Heart right ventricle (tissue), 16 donors: ENCODE measurements at regions not wholly inside any gene's neighbourhood (a gene's known extent, or its start where the extent isn't known, plus 50 kb on each side); places are given as distances from the start of the nearest gene placed in this dataset.

ENCODE experiments used
- ATAC-seq, 8 donors: fragments of 200-7000 bp; cut with Tn5 transposase; one replicate each; pipeline ENCODE4 v1.9.1; 2020; ENCODE audit warnings: mild to moderate bottlenecking in 8 of 8, moderate library complexity in 8 of 8, moderate number of reproducible peaks in 1 of 8
- DNase-seq, 2 donors: peaks; one replicate each; pipeline ENCODE4 v3.0.0-alpha.2; 2020
- H3K27ac ChIP-seq, 10 donors: fragments of 200-600 bp; sonication (generic) in 2 of 10; one replicate each; pipeline versions ENCODE4 v1.5.0 to v1.8.0; 2020 to 2022; ENCODE audit warnings: mild to moderate bottlenecking in 3 of 10
- H3K27me3 ChIP-seq, 7 donors: fragments of 200-600 bp; one replicate each; pipeline ENCODE4 v1.8.0; 2021 to 2022; ENCODE audit warnings: mild to moderate bottlenecking in 2 of 7
- H3K36me3 ChIP-seq, 9 donors: fragments of 200-600 bp; sonication (generic) in 1 of 9; one replicate each; pipeline versions ENCODE4 v1.5.0 to v1.8.0; 2020 to 2022; ENCODE audit warnings: mild to moderate bottlenecking in 2 of 9
- H3K4me1 ChIP-seq, 9 donors: fragments of 200-600 bp; sonication (generic) in 1 of 9; one replicate each; pipeline versions ENCODE4 v1.5.0 to v1.8.0; 2020 to 2022; ENCODE audit warnings: mild to moderate bottlenecking in 4 of 9
- H3K4me3 ChIP-seq, 10 donors: fragments of 200-600 bp; sonication (generic) in 2 of 10; one replicate each; pipeline versions ENCODE4 v1.5.0 to v1.8.0; 2020 to 2022; ENCODE audit warnings: mild to moderate bottlenecking in 7 of 10, moderate library complexity in 2 of 10
- H3K9me3 ChIP-seq, 11 donors: fragments of 200-600 bp in 10 of 11; sonication (generic) in 2 of 11; one replicate each; pipeline versions ENCODE4 v1.5.0 to v1.8.0; 2013 to 2022; ENCODE audit warnings: mild to moderate bottlenecking in 2 of 11, control low read depth in 1 of 11, moderate library complexity in 1 of 11
- CTCF ChIP-seq, 9 donors: fragments of 200-600 bp; sonication (generic) in 2 of 9; IDR thresholded peaks; one replicate each; pipeline versions ENCODE4 v1.5.0 to v1.8.0; 2021 to 2022; ENCODE audit warnings: antibody characterized with exemption in 9 of 9, mild to moderate bottlenecking in 5 of 9, moderate library complexity in 1 of 9
- WGBS, 2 donors: extraction: QIAGEN DNeasy Blood & Tissue Kit; methylation state at CpG; one replicate each; pipeline ENCODE4 v1.1.7; 2013; ENCODE audit warnings: inconsistent platforms in 1 of 2; 5-methylcytosine and 5-hydroxymethylcytosine counted together
- intact Hi-C, 10 donors: fragments of 100-400 bp; cut with DNase I; formaldehyde crosslinking; loops; one replicate each; pipeline versions ENCODE4 v1.11.1 to v1.14.2; 2022
- donor health status: Arrhythmogenic right ventricular cardiomyopathy.
- donor health status: ischemic (EF 13 %, LVEDD 7.1; RV severe dilation, severe dysfunction).
- donor health status: healthy with polysubstance abuse.
- donor health status: DM: no; HTN: yes; CAD: no.
- donor health status: DM: no; HTN: no; CAD: no.
- donor health status: ischemic (EF 25% LVEDD 6.9; RV normal size, moderate dysfunction).
- donor health status: ischemic (EF 25% LVEDD 5.7; RV mildly dilated, moderate dysfunction).
- donor health status: healthy.
- donor health status: DM: yes; HTN: yes; CAD: no.
- donor health status: Ischemic cardiomyopathy.
- donor health status: ischemic (EF 35%, LVEDD 5.7; RV mildly dilated, moderate dysfunction).
- donor health status: nonischemic (EF 11% LVEDD 7.7; RV severe dilation, severe dysfunction).
- donor health status: DM: yes; HTN: yes; CAD: no.
- donor health status: PGD.
- donor health status: ischemic (EF 29% LVEDD 5.4; RV normal size, mild dysfunction).
- donor health status: nonischemic (EF 23%, LVEDD 6.1; RV moderate dilation, normal function).

GRCh38 chr1:90474731-90475130 is 242.4 kb downstream of the BARHL2 start:
- Histone ChIP-seq H3K27ac (no peak overlapping the region), H3K36me3 (no peaks in the 10 kb centered on the region), H3K4me1 (no peaks in the 10 kb centered on the region), H3K4me3 (no peak overlapping the region), H3K9me3 (no peaks in the 10 kb centered on the region), H3K27me3 (no peaks in the 10 kb centered on the region)
- DNase-seq (no peak), ATAC-seq (no peak)
- no peak for TF ChIP-seq CTCF (IDR thresholded peaks at IDR 0.05)
- intact Hi-C loops = no loop called here
- WGBS, 2 donors = 37 to 46% methylated on average over 1 of the region's 1 CpG

- no peaks in the 10 kb centered on the region for H3K36me3 ChIP-seq
- no peak for TF ChIP-seq CTCF (IDR thresholded peaks at IDR 0.05)
- DNase-seq (no peak), ATAC-seq (no peak)
- H3K4me1 ChIP-seq = no peaks in the 10 kb centered on the region
- H3K27ac ChIP-seq = no peak overlapping the region
- no peaks in the 10 kb centered on the region for H3K27me3 ChIP-seq
- H3K4me3 ChIP-seq = no peak overlapping the region
- 60 to 69% methylated on average over 2 of the region's 2 CpGs for WGBS, 2 donors
- H3K9me3 ChIP-seq = no peaks in the 10 kb centered on the region
- intact Hi-C loops = no loop called here
Measured at GRCh38 chr1:90474158-90474557, 242.9 kb downstream of the BARHL2 start.

GRCh38 chr1:90472775-90473174 is 244.3 kb downstream of the BARHL2 start:
- intact Hi-C loops = no loop called here
- H3K4me1 ChIP-seq = no peaks in the 10 kb centered on the region
- no peak overlapping the region for H3K4me3 ChIP-seq
- no peaks in the 10 kb centered on the region for H3K36me3 ChIP-seq
- no peaks in the 10 kb centered on the region for H3K9me3 ChIP-seq
- TF ChIP-seq CTCF (IDR thresholded peaks at IDR 0.05) = no peak
- no peak for ATAC-seq
- no peak for DNase-seq
- no peak overlapping the region for H3K27ac ChIP-seq
- WGBS, 2 donors = 91 to 96% methylated on average over 1 of the region's 1 CpG
- H3K27me3 ChIP-seq = no peaks in the 10 kb centered on the region

GRCh38 chr1:90459570-90459969 is 257.5 kb downstream of the BARHL2 start:
- intact Hi-C loops = no loop called here
- no peak for TF ChIP-seq CTCF (IDR thresholded peaks at IDR 0.05)
- ATAC-seq (no peak), DNase-seq (no peak)
- Histone ChIP-seq H3K4me3 (no peak overlapping the region), H3K36me3 (no peaks in the 10 kb centered on the region), H3K27ac (no peak overlapping the region), H3K27me3 (peaks cover 0 to 5% (median 0%) of the 10 kb centered on the region in 7 donors), H3K9me3 (peaks cover 0 to 10% (median 0%) of the 10 kb centered on the region in 11 donors), H3K4me1 (no peaks in the 10 kb centered on the region)
- 86 to 90% methylated on average over 2 of the region's 2 CpGs for WGBS, 2 donors

GRCh38 chr1:90457985-90458384 is 259.1 kb downstream of the BARHL2 start:
- ATAC-seq = no peak
- 63 to 65% methylated on average over 3 of the region's 3 CpGs for WGBS, 2 donors
- Histone ChIP-seq H3K4me1 (no peaks in the 10 kb centered on the region), H3K4me3 (no peak overlapping the region), H3K9me3 (peaks cover 0 to 10% (median 0%) of the 10 kb centered on the region in 11 donors), H3K36me3 (no peaks in the 10 kb centered on the region), H3K27ac (no peak overlapping the region), H3K27me3 (peaks cover 0 to 4% (median 0%) of the 10 kb centered on the region in 7 donors)
- no peak for DNase-seq
- TF ChIP-seq CTCF (IDR thresholded peaks at IDR 0.05) = no peak
- intact Hi-C loops = no loop called here
